Skin of body (tissue), 1 donor: ENCODE measurements at regions not wholly inside any gene's neighbourhood (a gene's known extent, or its start where the extent isn't known, plus 50 kb on each side); places are given as distances from the start of the nearest gene placed in this dataset.
A peak's percentile ranks its signal among the peaks of the same experiment; 100 is the strongest.
"Not testable (repeated sequence)": the region's sequence is repeated elsewhere in the genome, so short reads cannot be mapped to it uniquely, and the experiment has no call there.

Experiments
- DNase-seq: peaks from one replicate; lab custom pipeline; 2025; lab: John Stamatoyannopoulos, UW

DNA sequence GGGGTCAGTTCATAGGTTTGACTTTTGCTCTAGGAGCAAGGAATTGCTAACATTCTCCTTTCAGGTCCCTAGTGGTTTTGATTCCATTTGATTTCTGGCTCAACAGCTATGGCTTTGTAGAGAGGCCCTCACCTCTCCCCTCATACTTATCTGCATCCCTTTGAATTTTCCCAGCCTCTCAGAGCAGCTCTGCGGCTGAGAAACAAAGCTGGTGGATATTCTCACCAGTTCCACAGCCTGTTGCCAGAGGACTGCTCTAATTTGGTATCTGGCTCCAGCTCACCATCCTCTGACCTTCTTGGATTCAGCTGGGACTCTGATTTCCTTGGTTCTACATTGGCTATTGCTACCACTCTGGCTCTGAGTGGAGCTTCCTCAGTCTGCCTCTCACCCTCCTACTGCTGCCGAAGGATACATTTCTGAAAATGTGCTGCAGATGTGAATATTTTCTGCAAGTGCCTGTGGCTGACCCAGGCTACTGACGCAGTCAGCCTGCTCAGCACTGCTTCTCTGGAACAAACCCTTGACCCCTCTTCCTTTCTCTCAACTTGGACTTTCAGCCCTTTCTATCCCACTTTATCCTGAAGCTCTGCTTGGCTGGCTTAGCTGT is 110.9 kb upstream of the ENPEP start:
- DNase-seq = peak; percentile 45

GRCh38 chr4:110361921-110362320 is 114.0 kb upstream of the ENPEP start:
- DNase-seq = peak; percentile 40

DNA sequence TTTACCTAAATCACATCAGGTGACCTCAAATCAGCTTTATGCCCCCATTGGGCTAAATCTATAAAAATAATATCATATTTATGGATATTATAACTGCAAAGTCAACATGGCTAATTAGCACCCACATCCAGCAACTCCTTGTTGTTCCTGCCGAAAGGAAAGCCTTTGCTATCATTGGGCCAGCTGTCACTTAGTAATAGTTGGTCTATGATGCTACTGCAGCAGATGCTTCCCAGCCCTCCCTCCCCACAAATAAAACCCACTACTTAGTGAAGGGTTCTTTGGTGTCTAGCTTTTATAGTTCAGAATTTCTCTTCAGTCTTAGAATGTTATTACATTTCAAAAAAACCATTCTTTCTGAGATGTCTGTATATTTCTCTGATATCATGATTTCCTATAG is 116.9 kb upstream of the ENPEP start:
- DNase-seq = no peak

DNA sequence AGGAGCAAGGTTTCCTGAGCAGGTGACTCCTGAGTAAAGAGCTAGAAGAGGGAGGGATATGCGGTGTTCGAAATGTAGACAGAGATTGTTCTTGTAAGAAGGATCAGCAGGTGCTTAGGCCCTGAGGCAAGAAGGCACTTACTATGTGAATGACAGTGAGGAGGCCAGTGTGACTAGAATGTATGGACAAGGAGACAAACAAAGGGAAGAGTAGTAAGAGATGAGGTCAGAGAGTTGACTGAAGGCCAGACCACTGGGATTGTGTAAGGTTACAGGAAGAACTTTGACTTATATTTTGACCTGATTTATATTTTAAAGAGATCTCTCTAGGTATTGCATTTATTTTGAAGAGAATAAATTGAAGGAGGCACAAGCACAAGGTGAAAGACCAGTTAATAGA is 118.4 kb upstream of the ENPEP start:
- DNase-seq = no peak

- no peak for DNase-seq
Measured at GRCh38 chr4:110354460-110354859, 121.5 kb upstream of the ENPEP start.

DNA sequence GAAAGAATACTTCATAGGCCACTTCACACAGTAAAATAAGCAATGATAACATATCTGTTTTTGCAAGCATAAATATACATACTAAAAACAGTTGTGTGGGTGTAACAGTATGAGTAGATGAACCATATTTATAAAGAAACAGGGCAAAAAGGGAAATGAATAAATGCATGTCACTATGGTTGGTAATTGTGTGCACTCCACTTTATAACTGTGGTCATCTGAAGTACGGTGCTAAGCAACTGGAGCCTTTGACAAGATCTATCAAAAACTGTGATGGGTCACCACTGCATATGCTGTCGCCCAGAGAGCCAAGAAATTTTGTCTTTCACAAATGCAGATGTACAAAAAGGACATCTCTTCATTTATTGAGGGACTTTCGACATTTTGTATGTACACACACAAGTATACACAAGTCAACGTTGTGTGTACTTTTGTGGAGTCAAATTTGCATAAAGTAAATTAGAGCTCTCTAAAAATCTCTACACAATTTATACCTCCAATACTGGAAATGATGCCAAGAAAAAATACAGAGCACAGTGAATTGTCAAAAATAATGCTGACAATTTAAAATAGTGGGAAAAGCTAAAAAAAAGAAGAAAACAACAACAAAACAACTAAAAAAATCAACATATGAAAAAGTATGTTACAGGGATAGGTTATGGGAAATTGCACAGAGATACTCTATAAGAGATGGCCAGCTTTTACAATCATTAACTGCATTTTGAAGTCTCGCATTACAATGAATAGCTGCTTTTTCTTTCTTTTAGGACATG is 123.1 kb upstream of the ENPEP start:
- no peak for DNase-seq

GRCh38 chr4:110348711-110349383 is 127.1 kb upstream of the ENPEP start:
- no peak for DNase-seq

DNA sequence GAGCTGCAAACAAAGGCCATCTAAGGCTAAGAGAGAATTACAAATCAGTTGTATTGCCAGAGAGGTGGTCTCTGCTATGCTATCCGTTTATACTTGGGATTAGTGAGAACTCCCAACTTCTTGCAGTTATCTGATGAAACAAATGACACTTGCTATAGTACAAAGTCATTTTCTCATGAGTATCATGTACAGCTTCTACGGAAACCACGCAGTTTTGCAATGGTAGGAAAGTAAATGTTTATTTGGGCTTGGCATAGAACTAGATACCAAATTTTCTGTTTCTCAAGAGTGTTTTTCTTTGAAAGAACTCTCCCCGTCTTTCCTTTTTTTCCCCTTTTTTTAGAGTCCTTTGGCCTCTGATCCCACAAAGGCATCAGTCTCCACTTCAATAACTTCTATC is 128.2 kb upstream of the ENPEP start:
- no peak for DNase-seq

GRCh38 chr4:110344165-110344564 is 131.8 kb upstream of the ENPEP start:
- DNase-seq = no peak

DNA sequence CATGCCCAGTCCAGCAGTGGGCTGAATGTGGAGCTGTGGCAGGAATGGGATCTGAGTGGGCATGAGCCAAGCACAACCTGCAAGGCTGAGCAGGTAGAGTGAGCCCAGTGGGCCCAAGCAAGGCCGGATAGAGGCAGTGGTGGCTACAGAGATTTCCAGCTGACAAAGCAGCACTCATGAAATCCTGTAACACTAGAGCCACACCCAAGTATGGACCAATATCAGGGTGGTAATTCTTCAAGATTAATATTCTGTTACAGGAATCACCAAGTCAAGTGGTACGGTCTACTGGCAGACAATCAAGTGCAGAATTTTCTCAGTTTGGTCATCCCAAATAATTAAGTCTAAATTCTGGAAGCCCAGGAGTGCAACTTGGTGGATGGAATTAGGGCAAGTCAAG is 132.4 kb upstream of the ENPEP start:
- DNase-seq = no peak

DNA sequence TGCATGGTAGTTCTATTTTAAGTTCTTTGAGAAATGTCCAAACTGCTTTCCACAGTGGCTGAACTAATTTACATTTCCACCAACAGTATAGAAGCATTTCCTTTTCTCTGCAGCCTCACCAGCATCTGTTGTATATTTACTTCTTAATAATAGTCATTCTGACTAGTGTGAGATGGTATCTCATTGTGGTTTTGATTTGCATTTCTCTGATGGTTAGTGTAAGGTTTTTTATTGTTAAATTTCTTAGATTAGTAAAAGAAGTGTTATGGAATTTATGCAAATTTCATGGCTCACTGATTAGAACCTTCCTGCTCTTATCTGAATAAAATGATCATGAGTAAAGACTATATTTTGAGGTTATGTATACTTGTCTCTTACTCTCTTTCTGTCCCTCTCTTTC is 134.8 kb upstream of the ENPEP start:
- not testable (repeated sequence) for DNase-seq

DNA sequence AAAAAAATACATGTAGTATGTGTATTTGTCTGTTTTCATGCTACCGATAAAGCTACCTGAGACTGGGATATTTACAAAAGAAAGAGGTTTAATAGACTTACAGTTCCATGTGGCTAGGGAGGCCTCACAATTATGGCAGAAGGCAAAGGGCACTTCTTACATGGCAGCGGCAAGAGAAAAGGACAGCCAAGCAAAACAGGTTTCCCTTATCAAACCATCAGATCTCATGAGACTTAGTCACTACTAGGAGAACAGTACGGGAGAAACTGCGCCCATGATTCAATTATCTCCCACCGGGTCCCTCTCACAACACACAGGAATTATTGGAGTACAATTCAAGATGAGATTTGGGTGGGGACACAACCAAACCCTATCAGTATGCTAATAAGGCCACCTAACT is 137.0 kb upstream of the ELOVL6 start:
- no peak for DNase-seq

- DNase-seq = no peak
Measured at GRCh38 chr4:110332483-110332882, 134.1 kb upstream of the ELOVL6 start.

GRCh38 chr4:110326426-110326825 is 128.0 kb upstream of the ELOVL6 start:
- DNase-seq = not testable (repeated sequence)

DNA sequence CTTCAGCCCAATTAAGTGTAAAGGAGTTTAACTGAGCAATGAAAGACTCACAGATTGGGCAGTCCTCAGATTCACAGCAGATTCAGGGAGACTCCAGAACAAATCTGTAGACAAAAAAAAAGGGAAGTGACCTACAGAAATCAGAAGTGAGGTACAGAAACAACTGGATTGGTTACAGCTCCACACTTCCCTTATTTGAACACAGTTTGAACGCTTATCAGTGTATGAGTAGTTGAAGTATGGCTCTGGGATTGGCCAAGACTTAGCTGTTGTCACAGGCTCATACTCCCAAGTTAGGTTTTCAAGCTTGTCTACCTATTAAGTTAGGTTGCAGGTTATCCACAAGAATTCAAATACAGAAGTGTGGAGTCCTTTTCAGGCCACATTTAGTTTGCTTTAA is 112.4 kb upstream of the ELOVL6 start:
- DNase-seq = no peak

DNA sequence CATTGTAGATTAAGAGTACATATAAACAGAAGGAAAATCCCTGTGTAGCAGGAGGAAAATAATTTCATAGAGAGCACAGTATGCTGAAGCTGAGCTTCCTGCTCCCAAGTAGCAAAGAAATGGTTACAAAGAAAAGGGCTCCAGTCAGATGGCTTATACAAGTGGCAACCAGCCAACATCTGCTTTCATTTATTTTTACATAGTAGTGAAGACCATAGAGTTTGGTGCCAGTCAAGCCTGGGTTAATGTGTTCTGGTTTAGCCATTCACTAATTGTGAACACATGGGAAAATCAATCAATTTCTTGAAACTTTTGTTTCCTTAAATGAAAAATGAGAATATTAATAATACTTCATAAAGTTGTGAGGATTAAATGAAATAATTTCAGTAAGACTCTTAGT is 111.3 kb upstream of the ELOVL6 start:
- DNase-seq = peak; percentile 61

DNA sequence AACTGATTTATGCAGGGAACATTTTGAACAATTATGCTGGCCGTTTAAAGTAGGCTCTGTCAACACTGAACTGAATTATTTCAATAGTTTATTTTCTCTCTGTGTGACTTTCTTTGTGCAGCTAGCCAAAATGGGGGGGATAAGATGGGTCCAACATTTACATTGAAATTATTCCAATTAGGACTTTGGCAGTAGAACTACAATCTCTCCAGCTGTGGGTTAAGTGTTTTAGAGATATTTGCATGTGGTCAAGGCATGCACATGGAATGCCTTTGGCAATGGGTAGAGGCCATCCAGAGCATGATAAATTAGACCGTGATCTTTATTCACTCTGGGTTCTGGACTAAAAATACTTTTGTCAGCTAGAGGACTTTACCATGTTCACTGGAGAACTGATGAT is 107.9 kb upstream of the ELOVL6 start:
- DNase-seq = no peak

GRCh38 chr4:110305455-110305854 is 107.0 kb upstream of the ELOVL6 start:
- no peak for DNase-seq

DNA sequence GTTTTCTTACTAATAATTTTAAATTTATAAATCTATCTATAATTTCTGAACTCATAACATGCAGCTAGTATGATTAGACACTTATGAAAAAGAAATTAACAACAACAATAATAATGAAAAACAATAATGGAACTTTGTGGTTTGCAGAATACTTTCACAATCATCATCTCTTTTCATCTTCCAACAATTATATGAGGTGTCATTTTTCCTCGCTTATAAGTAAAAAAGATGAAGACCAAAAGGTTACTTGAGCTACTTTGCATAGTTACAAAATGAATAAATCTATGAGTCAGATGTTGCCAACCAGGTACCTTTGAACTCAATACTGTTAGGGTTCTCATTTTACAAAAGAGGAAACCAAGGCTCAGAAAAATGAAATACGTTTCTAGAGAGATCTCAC is 98.5 kb upstream of the ELOVL6 start:
- DNase-seq = no peak

- DNase-seq = no peak
Measured at GRCh38 chr4:110294165-110294564, 95.8 kb upstream of the ELOVL6 start.

DNA sequence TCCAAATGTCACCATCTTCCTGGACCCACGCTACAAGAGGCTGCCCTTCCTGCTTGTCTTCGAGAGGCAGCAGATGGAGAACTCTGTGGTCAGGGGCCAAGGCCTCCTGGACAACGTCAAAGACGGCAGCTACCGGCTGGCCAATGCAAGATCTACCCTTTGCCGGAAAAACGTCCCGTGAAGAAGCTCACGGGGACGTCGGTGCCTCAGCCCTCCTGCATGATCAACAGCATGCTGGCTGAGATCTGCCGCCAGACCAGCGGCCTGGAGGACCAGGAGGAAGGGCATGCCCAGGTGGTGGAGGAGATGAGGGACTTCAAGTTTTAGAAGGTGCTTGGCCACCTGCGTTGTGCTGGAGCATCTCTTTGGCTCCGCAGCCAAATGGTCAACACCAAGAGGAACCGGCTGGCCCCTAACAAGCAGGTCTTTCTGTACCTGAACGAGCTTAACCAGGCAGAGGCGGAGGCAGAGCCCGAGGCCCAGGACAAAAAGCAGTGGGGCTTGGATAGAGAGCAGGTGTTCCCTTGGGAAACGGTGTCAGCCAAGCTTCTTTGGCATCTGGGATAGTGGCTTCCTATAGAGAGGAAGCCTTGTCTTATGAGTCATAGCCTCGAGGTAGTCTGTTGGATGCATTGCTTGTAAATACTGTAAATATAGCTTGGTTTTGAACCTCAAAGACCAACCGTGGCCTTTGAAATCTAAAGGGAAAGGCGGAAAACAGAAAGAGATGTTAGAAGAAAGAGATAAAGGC is 94.8 kb upstream of the ELOVL6 start:
- no peak for DNase-seq

DNA sequence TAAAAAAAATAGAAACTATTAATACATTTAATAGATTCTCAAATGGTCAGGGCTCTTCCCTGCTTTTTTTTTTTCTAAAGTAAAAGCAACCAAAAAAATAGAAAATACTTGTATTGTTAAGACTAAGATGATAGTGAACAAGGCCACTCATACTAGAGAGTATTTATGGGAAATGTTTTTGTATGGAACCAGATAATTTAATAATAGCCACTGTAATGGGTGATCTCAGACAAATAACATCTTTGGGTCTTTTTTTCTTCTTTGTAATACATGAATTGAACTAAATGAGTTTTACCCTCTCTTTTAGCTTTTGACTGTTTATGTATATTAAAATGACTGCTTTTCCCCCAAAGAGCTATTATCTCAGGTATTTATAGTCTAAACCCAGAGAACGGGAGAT is 92.1 kb upstream of the ELOVL6 start:
- no peak for DNase-seq
